ENCODE measurements at regions not wholly inside any gene's neighbourhood (a gene's known extent, or its start where the extent isn't known, plus 50 kb on each side); places are given as distances from the start of the nearest gene placed in this dataset.

DNA sequence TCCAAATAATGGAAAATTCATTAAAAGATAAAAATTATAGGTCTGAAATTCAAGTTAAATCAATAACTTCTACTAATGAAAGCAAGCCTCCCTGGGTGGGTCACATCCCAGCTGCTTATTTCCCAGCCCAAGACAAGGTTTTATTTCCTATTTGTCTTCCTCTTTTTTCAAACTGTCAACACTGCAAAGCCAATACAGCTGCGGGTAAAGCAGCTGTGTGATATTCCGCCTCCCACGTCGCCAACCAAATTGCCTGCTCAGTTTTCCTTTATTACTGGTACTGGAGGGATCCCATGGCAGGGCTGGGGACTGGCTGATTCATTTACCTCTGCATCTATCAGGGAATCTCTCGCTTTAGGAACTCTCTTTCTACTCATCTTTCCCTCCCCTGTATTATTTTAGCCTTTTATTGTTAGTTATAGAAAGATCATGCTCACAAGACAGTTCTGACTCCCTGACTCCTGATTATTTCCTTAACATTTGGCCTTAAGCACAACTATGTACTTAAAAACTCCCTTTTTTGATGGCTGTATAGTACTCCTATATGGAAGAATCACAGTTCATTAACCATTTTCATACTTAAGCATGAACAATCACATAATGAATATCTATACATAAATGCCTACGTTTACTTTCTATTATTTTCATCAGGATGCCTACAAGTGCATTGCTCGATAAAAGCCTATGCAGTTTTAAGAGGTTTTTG is 253.1 kb downstream of the CDCA7 start:
- TF ChIP-seq POLR2A (IDR thresholded peaks at IDR 0.05): no peak
- no peak for TF ChIP-seq POLR2AphosphoS5 (IDR thresholded peaks at IDR 0.05)
- TF ChIP-seq, protein P1, sequence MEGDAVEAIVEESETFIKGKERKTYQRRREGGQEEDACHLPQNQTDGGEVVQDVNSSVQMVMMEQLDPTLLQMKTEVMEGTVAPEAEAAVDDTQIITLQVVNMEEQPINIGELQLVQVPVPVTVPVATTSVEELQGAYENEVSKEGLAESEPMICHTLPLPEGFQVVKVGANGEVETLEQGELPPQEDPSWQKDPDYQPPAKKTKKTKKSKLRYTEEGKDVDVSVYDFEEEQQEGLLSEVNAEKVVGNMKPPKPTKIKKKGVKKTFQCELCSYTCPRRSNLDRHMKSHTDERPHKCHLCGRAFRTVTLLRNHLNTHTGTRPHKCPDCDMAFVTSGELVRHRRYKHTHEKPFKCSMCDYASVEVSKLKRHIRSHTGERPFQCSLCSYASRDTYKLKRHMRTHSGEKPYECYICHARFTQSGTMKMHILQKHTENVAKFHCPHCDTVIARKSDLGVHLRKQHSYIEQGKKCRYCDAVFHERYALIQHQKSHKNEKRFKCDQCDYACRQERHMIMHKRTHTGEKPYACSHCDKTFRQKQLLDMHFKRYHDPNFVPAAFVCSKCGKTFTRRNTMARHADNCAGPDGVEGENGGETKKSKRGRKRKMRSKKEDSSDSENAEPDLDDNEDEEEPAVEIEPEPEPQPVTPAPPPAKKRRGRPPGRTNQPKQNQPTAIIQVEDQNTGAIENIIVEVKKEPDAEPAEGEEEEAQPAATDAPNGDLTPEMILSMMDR (IDR thresholded peaks at IDR 0.05): no peak
- no peaks in the 10 kb centered on the region for H3K36me3 ChIP-seq
- no peaks in the 10 kb centered on the region for H3K9me3 ChIP-seq
- 54 to 75% (median 66%) methylated on average over 7 of the region's 7 CpGs for WGBS, 5 donors
- intact Hi-C loops (cut with DNase I; ENCODE audit: low total_unique reads): no loop called here
- no peaks in the 10 kb centered on the region for H3K27me3 ChIP-seq
- H3K4me1 ChIP-seq: no peaks in the 10 kb centered on the region
- peak in 1 of 2 donors; percentile 59 for DNase-seq
- H3K27ac ChIP-seq: no peak overlapping the region
- H3K4me3 ChIP-seq: no peak overlapping the region

DNA sequence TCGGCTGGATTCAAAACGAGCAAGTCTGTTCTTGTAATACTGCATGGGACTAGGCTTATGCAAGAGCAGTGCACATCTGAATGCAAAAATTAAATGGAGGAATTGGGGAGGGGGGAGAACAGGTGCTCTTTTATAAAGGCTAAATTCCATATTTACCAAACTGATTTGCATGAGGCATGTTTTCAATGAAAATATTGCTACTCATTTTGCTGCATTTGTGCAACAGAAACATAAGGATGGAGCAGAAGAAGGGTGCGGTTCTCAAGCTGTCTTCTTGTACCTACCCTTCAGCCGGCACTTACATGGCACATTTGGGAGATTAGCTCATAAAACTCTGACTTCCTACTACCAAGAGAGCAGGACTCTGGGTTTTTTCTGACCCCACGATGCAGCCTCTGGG is 256.4 kb downstream of the CDCA7 start:
- no peaks in the 10 kb centered on the region for H3K9me3 ChIP-seq
- no peaks in the 10 kb centered on the region for H3K36me3 ChIP-seq
- 84 to 97% (median 91%) methylated on average over 5 of the region's 5 CpGs for WGBS, 5 donors
- TF ChIP-seq POLR2AphosphoS5 (IDR thresholded peaks at IDR 0.05): no peak
- no peak for TF ChIP-seq POLR2A (IDR thresholded peaks at IDR 0.05)
- TF ChIP-seq, protein P1 (IDR thresholded peaks at IDR 0.05): no peak
- TF ChIP-seq EP300 (IDR thresholded peaks at IDR 0.05): no peak
- no peak overlapping the region for H3K27ac ChIP-seq
- no peak for DNase-seq
- H3K4me3 ChIP-seq: no peak overlapping the region
- intact Hi-C loops (cut with DNase I; ENCODE audit: low total_unique reads): no loop called here
- H3K4me1 ChIP-seq: no peaks in the 10 kb centered on the region
- H3K27me3 ChIP-seq: no peaks in the 10 kb centered on the region

DNA sequence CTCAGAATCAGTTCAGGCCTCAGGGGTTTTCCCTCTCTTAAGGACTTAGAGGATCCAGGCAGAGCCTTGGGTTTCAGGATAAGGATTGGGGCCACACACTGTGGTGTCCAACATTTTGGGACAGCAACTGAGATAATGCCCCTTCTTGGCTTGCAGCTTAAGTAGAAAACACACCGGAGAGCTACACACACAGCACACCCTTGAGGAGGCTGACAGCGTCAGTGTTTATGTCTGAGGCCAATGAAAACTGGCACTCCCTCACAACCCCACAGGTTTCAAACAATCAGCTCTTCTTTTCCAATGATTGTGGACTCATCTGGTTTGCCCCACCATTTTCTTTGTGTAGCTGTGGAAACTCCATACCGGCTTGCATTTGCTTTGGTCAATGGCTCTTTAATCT is 257.7 kb downstream of the CDCA7 start:
- Histone ChIP-seq H3K36me3 (no peaks in the 10 kb centered on the region), H3K4me3 (no peak overlapping the region), H3K27me3 (no peaks in the 10 kb centered on the region), H3K9me3 (peaks cover 0 to 7% (median 5%) of the 10 kb centered on the region in 4 donors), H3K4me1 (no peaks in the 10 kb centered on the region), H3K27ac (no peak overlapping the region)
- TF ChIP-seq POLR2AphosphoS5 (IDR thresholded peaks at IDR 0.05) (no peak), EP300 (IDR thresholded peaks at IDR 0.05) (no peak), POLR2A (IDR thresholded peaks at IDR 0.05) (no peak)
- TF ChIP-seq, protein P1 (IDR thresholded peaks at IDR 0.05): no peak
- DNase-seq: no peak
- intact Hi-C loops (cut with DNase I; ENCODE audit: low total_unique reads): no loop called here
- 76 to 94% (median 85%) methylated on average over 3 of the region's 3 CpGs for WGBS, 5 donors

DNA sequence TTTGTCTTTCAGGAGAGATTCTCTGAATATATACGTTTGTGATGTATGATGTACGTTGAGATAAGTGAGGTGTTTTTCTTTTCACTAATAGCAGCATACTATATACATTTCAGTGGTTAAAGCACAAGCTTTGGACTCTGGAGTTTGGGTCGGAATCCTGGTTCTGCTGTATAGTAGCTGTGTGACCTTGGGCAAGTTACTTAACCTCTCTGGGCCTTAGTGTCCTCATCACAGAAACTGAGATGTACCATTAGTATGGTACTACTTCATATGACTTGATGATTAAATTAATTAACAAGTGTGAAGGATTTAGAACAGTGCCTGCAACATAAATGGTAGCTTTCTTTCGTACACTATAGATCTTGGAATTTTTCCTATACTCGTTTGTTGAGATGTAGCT is 258.7 kb downstream of the CDCA7 start:
- Histone ChIP-seq H3K4me3 (no peak overlapping the region), H3K27me3 (no peaks in the 10 kb centered on the region), H3K27ac (no peak overlapping the region), H3K36me3 (no peaks in the 10 kb centered on the region), H3K9me3 (peaks cover 0 to 11% (median 10%) of the 10 kb centered on the region in 4 donors), H3K4me1 (no peaks in the 10 kb centered on the region)
- intact Hi-C loops (cut with DNase I; ENCODE audit: low total_unique reads): no loop called here
- no peak for DNase-seq
- WGBS, 5 donors: 62 to 87% (median 76%) methylated on average over 5 of the region's 5 CpGs
- TF ChIP-seq POLR2A (IDR thresholded peaks at IDR 0.05) (no peak), EP300 (IDR thresholded peaks at IDR 0.05) (no peak), POLR2AphosphoS5 (IDR thresholded peaks at IDR 0.05) (no peak)
- TF ChIP-seq, protein P1 (IDR thresholded peaks at IDR 0.05): no peak

Data from stomach (tissue), 8 donors.